ENCODE measurements at regions not wholly inside any gene's neighbourhood (a gene's known extent, or its start where the extent isn't known, plus 50 kb on each side); places are given as distances from the start of the nearest gene placed in this dataset.
A peak's percentile ranks its signal among the peaks of the same experiment; 100 is the strongest.

DNA sequence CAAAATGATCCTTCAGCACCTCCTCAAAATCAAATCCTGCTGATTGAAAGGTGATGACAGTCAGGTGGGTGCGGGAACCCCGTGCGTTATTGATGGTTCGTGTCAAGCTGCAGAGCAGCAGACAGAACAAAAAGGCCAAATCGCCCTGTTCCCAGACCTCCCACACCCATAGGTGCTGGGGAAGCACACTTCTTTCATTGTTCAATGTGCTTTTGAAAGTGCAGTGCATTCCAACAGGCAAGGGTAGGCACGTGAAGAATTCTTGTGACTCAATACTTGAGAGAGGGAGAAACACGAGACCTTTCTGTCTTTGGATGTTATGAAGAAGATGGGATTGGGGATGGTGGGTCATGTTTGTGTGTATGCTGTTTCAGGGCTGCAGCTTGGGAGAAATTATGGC is 514.0 kb downstream of the MCTP2 start:
- no peak overlapping the region for H3K4me3 Mint-ChIP-seq
- no peak overlapping the region for H3K27ac Mint-ChIP-seq
- H3K4me1 Mint-ChIP-seq: no peaks in the 10 kb centered on the region
- DNase-seq (ENCODE audit: low spot score in 2 of 2): no peak
- ATAC-seq: no peak
- no peaks in the 10 kb centered on the region for H3K36me3 Mint-ChIP-seq
- H3K9me3 Mint-ChIP-seq: no peaks in the 10 kb centered on the region

DNA sequence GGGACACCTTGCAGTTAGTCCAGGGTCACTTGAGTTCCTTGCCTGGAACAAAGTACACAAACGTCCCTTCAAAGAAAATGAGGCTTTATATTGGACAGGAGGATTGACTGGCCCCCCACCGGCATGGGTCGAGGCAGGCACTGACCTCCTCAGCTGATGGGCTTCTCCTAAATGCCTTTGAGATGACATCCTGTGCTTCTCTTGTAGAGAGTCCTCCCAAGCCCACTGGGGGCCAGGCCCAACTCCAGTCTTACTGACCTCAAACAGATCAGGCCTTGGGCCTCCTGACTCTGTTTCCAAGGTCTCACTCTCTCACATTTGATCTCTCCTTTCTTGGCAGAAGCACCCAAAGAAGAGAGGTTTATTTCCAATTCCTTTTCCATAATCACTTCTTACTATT is 516.1 kb downstream of the MCTP2 start:
- H3K4me3 Mint-ChIP-seq: no peak overlapping the region
- no peaks in the 10 kb centered on the region for H3K4me1 Mint-ChIP-seq

DNA sequence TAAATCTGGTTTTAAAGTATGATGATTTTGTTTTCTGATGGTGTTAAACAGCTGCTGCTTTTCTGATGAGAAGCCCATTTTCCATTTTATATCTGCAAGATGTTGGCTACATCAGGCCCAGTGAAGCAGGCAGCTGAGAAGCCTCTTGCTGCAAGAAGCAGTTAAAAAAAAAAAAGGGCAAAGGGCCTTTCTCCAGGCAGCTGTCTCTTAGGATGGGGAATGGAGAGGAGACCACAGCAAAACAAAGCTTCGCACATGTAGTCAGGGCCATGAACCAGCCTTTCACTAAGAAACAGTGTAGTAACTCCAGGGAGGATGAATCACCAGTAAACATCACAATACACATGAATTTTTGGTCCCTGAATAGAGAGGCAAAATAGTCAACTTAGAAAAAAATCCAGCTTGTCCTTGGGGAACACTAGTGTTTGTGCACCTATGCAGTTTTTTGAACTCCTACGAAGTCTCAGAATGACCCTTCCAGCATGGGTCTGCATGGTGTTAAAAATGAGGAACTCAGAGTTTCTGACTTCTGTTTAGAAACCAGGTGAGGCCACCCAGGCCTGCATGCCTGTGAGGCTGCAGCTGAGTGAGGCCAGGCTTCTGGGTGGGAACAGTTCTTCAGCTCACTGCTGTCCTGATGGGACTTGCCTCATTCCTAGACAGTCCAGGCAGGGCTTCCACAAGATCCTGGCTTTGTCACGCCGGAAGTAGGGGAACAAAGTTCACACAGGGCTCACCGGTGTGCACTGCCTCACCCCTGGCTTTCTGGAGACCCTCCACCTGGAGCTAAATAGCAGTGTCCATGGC is 518.7 kb downstream of the MCTP2 start:
- H3K9me3 Mint-ChIP-seq: no peaks in the 10 kb centered on the region
- no peak overlapping the region for H3K4me3 Mint-ChIP-seq
- no peaks in the 10 kb centered on the region for H3K4me1 Mint-ChIP-seq
- DNase-seq (ENCODE audit: low spot score in 2 of 2) (no peak), ATAC-seq (peak; percentile 28)
- no peaks in the 10 kb centered on the region for H3K36me3 Mint-ChIP-seq
- no peak overlapping the region for H3K27ac Mint-ChIP-seq

More for the DNA sequence above, 516.1 kb downstream of the MCTP2 start:
- no peak overlapping the region for H3K27ac Mint-ChIP-seq
- DNase-seq (ENCODE audit: low spot score in 2 of 2): no peak
- ATAC-seq: no peak
- H3K36me3 Mint-ChIP-seq: no peaks in the 10 kb centered on the region
- no peaks in the 10 kb centered on the region for H3K9me3 Mint-ChIP-seq

DNA sequence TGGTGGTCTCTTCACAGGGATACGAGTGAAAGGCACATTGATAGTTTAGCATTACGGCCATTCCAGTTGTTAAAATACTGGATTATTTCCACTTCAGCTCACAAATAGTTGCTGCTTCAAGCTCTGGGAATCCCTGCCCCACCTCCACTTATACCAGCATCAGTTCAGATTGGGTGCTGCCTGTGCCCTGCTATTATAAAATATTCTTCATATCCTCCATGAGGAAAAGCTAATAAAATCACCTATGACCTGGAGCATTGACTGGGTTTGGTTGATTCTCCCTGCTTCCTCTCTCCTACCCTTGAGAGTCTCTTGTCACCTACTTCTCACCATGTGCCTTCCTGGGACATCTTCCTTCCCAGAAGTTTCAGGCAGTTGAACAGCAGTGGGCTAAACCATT is 529.0 kb downstream of the MCTP2 start:
- Mint-ChIP-seq H3K27ac (no peak overlapping the region), H3K4me3 (no peak overlapping the region), H3K4me1 (no peaks in the 10 kb centered on the region), H3K36me3 (no peaks in the 10 kb centered on the region), H3K9me3 (no peaks in the 10 kb centered on the region)
- ATAC-seq (no peak), DNase-seq (ENCODE audit: low spot score in 2 of 2) (no peak)

DNA sequence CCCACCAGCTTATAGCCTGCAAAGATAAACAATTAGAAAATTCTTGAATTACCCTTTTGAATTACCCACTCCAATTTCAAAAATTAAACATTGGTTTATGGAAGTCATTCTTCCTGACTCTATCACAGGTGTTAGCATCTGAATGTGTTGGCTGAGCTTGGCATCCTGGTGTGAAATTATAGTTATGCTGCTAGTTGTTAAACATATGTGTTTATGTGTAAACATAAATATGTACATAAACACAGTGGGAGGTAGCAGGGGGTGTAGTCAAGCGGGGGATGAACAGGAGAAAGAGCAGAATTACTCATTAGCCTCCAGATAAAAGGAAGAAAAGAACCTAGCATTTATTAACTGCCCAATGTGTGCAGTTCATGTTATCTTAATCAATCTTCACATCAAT is 530.2 kb downstream of the MCTP2 start:
- Mint-ChIP-seq H3K4me3 (no peak overlapping the region), H3K36me3 (no peaks in the 10 kb centered on the region), H3K27ac (no peak overlapping the region), H3K9me3 (no peaks in the 10 kb centered on the region), H3K4me1 (no peaks in the 10 kb centered on the region)
- ATAC-seq (no peak), DNase-seq (ENCODE audit: low spot score in 2 of 2) (no peak)

DNA sequence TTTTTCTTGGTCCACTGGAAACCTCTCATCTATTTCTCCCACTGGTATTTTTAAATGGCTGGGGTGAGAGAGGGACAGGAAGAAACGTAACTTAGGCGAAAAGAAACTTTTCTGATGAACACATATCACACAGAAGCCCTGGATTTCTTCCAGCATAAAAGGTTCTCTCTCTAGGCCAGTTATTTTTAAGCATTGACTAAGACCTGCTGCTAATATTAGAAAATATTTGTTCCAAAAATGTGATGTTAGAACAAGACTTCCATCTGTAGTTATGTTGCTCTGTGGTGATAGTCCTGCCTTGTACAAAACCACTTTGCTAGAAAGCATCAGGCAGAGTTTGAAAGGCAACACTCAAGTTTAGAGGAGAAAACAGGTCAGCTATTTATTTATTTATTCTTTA is 537.7 kb downstream of the MCTP2 start:
- ATAC-seq: no peak
- Mint-ChIP-seq H3K36me3 (no peaks in the 10 kb centered on the region), H3K9me3 (no peaks in the 10 kb centered on the region), H3K4me1 (no peaks in the 10 kb centered on the region), H3K4me3 (no peak overlapping the region), H3K27ac (no peak overlapping the region)
- DNase-seq (ENCODE audit: low spot score in 2 of 2): no peak

DNA sequence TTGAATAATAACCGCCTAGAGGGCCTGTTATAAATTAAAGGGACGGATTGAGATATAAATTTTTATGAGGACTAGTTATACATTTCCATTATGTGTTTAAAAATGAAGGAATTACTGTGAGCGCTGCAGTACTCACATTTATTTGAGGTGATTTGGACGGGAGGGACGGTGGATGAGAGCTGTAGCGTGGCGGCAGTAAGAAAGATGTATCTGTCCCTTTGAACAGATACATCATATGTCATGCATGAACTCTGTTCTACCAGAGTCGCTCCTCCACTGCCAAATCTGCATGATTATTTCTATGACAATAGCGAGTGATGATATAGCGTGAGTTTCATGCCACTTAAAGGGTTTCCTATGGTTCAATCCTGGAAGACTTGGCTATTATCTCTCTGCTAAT is 538.8 kb downstream of the MCTP2 start:
- Mint-ChIP-seq H3K9me3 (no peaks in the 10 kb centered on the region), H3K4me1 (no peaks in the 10 kb centered on the region), H3K36me3 (no peaks in the 10 kb centered on the region), H3K27ac (no peak overlapping the region), H3K4me3 (no peak overlapping the region)
- DNase-seq (ENCODE audit: low spot score in 2 of 2): no peak
- no peak for ATAC-seq

DNA sequence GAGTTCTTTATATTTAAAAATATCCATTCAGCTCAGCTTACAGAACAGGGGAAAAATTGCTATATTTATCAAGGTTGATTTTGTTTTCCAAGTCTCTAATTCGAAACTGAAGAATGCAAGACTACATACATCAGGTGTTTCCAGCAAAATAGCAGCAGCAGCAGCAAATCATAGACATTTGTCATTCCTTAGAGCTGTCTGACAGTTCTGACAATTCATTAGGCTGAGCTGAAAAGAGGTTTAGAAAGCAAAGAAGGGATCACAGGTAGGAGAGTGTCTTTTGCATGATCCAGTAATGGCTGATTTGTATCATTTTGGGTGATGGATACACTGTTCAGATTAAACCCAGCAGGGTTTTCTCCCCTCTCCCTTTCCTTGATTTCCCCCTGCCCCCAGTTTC is 545.7 kb downstream of the MCTP2 start:
- H3K36me3 Mint-ChIP-seq: no peaks in the 10 kb centered on the region
- DNase-seq (ENCODE audit: low spot score in 2 of 2) (no peak), ATAC-seq (no peak)
- H3K4me1 Mint-ChIP-seq: no peaks in the 10 kb centered on the region
- no peak overlapping the region for H3K27ac Mint-ChIP-seq
- H3K4me3 Mint-ChIP-seq: no peak overlapping the region
- no peaks in the 10 kb centered on the region for H3K9me3 Mint-ChIP-seq

DNA sequence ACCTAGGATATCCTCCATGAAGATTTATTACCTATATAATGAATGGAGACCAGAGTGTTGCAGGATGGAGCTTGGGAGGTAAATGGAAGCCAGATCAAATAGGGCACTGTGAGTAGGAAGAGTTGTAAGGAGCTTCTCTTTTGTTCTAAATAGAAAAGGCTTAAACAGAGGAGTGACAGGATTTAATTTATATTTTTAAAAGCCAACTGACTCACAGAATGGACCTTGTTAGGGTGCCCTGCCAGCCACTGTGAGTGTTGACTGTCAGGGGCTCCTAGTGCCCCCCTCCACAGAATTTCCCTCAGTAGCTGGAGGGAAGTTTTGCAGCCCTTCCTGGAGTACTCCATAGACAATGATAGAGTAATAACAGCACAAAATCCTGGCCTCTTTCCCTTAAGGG is 547.5 kb downstream of the MCTP2 start:
- ATAC-seq: no peak
- Mint-ChIP-seq H3K27ac (no peak overlapping the region), H3K4me1 (no peaks in the 10 kb centered on the region), H3K4me3 (no peak overlapping the region), H3K36me3 (no peaks in the 10 kb centered on the region), H3K9me3 (no peaks in the 10 kb centered on the region)
- DNase-seq (ENCODE audit: low spot score in 2 of 2): no peak

DNA sequence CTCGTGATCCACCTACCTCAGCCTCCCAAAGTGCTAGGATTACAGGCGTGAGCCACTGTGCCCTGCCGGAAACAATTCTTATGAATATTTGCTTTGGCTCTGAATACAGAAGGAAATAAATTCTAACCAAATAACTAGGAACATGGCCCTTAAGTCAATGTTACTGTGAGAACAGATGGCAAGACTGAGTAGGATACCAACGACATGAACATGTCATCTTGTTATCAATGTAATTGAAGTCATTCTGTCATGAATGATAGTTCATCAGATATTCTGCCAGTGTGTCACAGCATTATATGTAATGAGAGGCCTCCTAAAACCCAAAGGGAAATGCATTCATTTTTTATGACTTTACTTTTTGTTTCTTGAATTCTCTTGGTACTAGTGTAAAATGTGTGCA is 548.8 kb downstream of the MCTP2 start:
- ATAC-seq: no peak
- DNase-seq (ENCODE audit: low spot score in 2 of 2): no peak
- H3K4me3 Mint-ChIP-seq: no peak overlapping the region
- no peaks in the 10 kb centered on the region for H3K4me1 Mint-ChIP-seq
- H3K36me3 Mint-ChIP-seq: no peaks in the 10 kb centered on the region
- no peaks in the 10 kb centered on the region for H3K9me3 Mint-ChIP-seq
- H3K27ac Mint-ChIP-seq: no peak overlapping the region

DNA sequence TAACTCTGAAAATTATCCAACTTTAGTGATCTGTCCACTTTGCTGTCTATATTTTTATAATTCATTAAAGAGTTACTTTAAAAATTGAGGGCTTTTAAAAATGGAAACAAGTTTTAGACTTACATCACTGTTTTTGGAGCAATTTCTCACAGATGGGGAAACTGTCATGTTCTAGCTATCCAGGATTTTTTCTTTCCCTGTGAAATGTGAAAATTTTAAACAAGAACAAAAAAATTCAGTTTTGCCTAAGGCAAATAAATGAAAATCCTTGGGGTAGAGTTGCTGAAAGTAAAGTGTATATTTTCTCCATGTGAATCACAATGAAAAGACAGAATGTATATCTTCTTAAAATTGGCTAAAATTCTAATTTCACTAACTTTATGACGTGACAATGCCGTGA is 553.7 kb downstream of the MCTP2 start:
- ATAC-seq: no peak
- Mint-ChIP-seq H3K4me1 (no peaks in the 10 kb centered on the region), H3K9me3 (peaks cover 6% of the 10 kb centered on the region), H3K4me3 (no peak overlapping the region), H3K27ac (no peak overlapping the region), H3K36me3 (no peaks in the 10 kb centered on the region)
- no peak for DNase-seq (ENCODE audit: low spot score in 2 of 2)

DNA sequence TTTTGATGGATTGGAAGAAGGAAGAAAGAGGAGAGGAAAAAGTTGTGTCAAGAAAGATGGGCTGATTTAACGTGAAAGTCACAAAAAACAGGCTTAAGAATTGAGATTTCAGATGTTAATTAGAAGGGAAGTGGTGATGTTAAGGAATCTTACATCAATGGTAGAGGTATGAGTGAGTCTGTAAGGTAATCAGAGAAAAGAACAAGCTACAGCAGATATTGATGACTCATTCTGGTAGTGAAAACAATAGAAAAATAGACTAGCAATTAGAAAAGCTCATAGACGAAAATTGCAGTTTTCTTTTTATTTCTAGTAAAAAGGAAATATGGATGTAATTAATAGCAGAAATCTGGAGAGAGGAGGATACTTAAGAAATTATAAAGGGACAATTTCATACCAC is 559.6 kb downstream of the MCTP2 start:
- Mint-ChIP-seq H3K4me1 (no peaks in the 10 kb centered on the region), H3K4me3 (no peak overlapping the region), H3K36me3 (no peaks in the 10 kb centered on the region), H3K27ac (no peak overlapping the region), H3K9me3 (peaks cover 6% of the 10 kb centered on the region)
- ATAC-seq (no peak), DNase-seq (ENCODE audit: low spot score in 2 of 2) (no peak)

DNA sequence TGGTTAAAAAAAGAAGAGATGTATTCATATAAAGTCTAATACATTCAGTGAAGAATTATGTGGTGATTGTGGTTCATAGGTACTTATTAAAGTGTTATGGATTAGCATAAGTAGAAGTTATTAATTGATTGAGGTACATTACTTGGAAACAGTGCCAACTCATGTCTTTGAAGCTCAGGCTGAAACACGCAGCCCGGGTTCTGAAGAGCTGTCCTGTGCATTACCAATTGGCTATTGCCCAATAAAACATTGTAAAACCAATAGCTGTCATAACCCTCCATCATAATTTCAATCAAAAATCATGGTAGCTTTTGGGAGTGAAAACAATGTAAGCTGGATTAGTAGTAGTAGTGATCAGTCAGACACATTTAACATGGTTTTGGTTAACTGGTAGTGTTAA is 560.1 kb downstream of the MCTP2 start:
- ATAC-seq (no peak), DNase-seq (ENCODE audit: low spot score in 2 of 2) (no peak)
- Mint-ChIP-seq H3K4me3 (no peak overlapping the region), H3K36me3 (no peaks in the 10 kb centered on the region), H3K9me3 (peaks cover 6% of the 10 kb centered on the region), H3K4me1 (no peaks in the 10 kb centered on the region), H3K27ac (no peak overlapping the region)

DNA sequence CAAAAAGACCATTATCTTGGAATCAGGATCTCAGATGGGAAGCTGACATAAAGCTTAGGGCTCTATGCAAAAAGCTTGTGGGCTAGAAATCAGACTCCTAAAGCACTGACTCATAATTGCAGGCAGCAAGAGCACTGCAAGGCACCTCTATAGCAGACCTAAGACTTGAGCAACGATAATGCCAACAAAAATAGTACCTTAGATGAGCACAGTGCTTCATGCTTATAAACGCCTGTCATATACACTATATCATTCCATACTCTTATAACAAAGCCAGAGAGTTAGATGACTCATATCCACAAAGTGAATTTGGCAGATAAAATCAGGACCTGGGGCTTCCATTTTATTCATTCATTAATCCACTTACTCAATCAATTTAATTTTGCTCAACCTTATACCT is 560.8 kb downstream of the MCTP2 start:
- H3K27ac Mint-ChIP-seq: no peak overlapping the region
- peaks cover 8% of the 10 kb centered on the region for H3K9me3 Mint-ChIP-seq
- H3K4me1 Mint-ChIP-seq: no peaks in the 10 kb centered on the region
- H3K4me3 Mint-ChIP-seq: no peak overlapping the region
- DNase-seq (ENCODE audit: low spot score in 2 of 2): no peak
- ATAC-seq: no peak
- no peaks in the 10 kb centered on the region for H3K36me3 Mint-ChIP-seq

DNA sequence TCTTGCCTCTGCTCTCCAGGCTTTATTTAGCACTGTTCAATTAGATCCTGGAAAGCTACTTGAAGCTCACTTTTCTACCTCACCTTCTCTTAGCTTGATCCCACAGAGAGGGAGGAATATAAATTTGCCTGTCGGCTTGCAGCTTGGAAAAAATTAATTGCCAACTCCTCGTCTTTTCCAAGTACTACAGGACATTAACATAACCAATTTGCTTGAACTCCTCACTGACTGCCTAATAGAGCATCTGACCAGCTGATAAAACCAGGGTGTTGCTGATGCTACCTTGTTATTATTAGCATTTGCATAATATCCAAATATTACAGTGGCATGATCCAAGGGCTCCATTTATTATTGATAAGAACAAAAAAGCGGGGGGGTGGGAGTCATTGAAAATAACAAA is 561.8 kb downstream of the MCTP2 start:
- H3K27ac Mint-ChIP-seq: no peak overlapping the region
- DNase-seq (ENCODE audit: low spot score in 2 of 2) (no peak), ATAC-seq (no peak)
- no peaks in the 10 kb centered on the region for H3K4me1 Mint-ChIP-seq
- H3K4me3 Mint-ChIP-seq: no peak overlapping the region
- H3K9me3 Mint-ChIP-seq: peaks cover 8% of the 10 kb centered on the region
- H3K36me3 Mint-ChIP-seq: no peaks in the 10 kb centered on the region

DNA sequence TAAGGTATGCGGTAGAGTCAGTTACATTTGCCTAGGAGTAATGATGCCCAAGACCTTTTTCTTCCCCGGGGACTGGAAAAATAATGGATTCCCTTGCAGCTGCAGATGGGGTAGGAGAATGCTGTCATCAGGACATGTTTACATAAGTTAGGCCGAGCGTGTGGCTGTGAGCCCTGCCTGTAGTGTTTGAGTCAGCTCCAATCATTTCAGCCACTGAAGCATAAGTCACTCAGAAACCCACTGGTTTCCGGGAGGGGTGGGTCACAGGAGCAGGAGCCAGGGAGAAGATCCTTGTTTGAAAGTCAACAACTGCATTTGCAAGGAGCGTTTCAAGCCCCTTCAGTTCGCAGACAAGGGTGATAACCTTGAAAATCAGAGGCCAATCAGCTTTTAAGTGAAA is 562.3 kb downstream of the MCTP2 start:
- H3K4me1 Mint-ChIP-seq: no peaks in the 10 kb centered on the region
- ATAC-seq: no peak
- H3K27ac Mint-ChIP-seq: no peak overlapping the region
- no peaks in the 10 kb centered on the region for H3K36me3 Mint-ChIP-seq
- DNase-seq (ENCODE audit: low spot score in 2 of 2): no peak
- H3K4me3 Mint-ChIP-seq: no peak overlapping the region
- H3K9me3 Mint-ChIP-seq: peaks cover 8% of the 10 kb centered on the region

DNA sequence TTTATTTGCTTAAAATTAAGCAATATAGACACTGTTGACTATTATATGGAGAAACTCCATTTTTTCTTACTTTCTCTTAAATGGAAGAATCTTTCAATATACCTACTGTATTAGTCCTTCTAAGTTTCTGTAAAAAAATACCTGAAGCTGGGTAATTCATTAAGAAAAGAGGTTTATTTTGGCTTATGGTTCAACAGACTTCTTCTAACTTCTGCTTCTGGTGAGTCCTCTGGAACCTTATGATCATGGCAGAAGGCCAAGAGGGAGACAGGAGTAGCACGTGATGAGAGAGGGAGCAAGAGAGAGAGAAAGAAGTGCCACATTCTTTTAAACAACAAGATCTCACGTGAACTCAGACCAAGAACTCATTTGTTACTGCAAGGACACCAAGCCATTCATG is 573.3 kb downstream of the MCTP2 start:
- no peak for ATAC-seq
- Mint-ChIP-seq H3K27ac (no peak overlapping the region), H3K4me1 (no peaks in the 10 kb centered on the region), H3K4me3 (no peak overlapping the region), H3K36me3 (no peaks in the 10 kb centered on the region), H3K9me3 (peaks cover 4% of the 10 kb centered on the region)
- no peak for DNase-seq (ENCODE audit: low spot score in 2 of 2)

Data from stimulated activated effector memory CD8-positive, alpha-beta T cell treated with anti-CD3 and anti-CD28 coated beads, Interleukin-12 subunit alpha, Interleukin-12 subunit beta, amount 100 ng/mL, for 72 hours (primary cell).